HEK293 (cell line): ENCODE measurements at regions not wholly inside any gene's neighbourhood (a gene's known extent, or its start where the extent isn't known, plus 50 kb on each side); places are given as distances from the start of the nearest gene placed in this dataset.
"Not testable (repeated sequence)": the region's sequence is repeated elsewhere in the genome, so short reads cannot be mapped to it uniquely, and the experiment has no call there.

Experiments
- CTCF ChIA-PET: fragments of 350-600 bp; formaldehyde crosslinking; extraction: SDS; loops from one replicate; lab custom pipeline; 2021; ENCODE audit warnings: antibody characterized with exemption; lab: Yijun Ruan, JAX
- POLR2A ChIA-PET: fragments of 300-600 bp; formaldehyde crosslinking; extraction: SDS; loops from one replicate; lab custom pipeline; 2020; ENCODE audit warnings: antibody characterized with exemption, inconsistent platforms; lab: Yijun Ruan, JAX
- H3K27ac ChIP-seq: fragments of 200-500 bp; sonication (Bioruptor generic); 2 replicates; pipeline ENCODE4 v1.5.1; 2014; ENCODE audit warnings: low read depth, low read length, control low read depth, inconsistent platforms; ENCODE audit errors: extremely low read depth
- H3K36me3 ChIP-seq, 2 experiments: fragments of 200-500 bp in 1 of 2; sonication (Bioruptor generic) in 1 of 2; 1 replicate in 1 of 2; 2 replicates in 1 of 2; pipeline ENCODE4 v1.5.1; 2014 to 2017; ENCODE audit warnings: inconsistent platforms in 2 of 2, low read length in 2 of 2; ENCODE audit not compliant: control insufficient read depth in 2 of 2, insufficient read depth in 1 of 2
- H3K4me1 ChIP-seq: fragments of 200-500 bp; sonication (Bioruptor generic); 2 replicates; pipeline ENCODE4 v1.5.1; 2014; ENCODE audit warnings: mild to moderate bottlenecking, low read length, inconsistent platforms; ENCODE audit not compliant: control insufficient read depth, insufficient read depth
- H3K4me3 ChIP-seq: 2 replicates; pipeline ENCODE4 v1.5.1; 2011; ENCODE audit warnings: low read depth, mild to moderate bottlenecking, control low read depth, low read length, moderate library complexity
- H3K9me3 ChIP-seq: fragments of 200-500 bp; sonication (Bioruptor generic); 2 replicates; pipeline ENCODE4 v1.5.1; 2014; ENCODE audit warnings: low read depth, low read length, inconsistent platforms; ENCODE audit not compliant: control insufficient read depth, insufficient read depth
- HOXD13 ChIP-seq: sonication (generic); formaldehyde crosslinking; IDR thresholded peaks from 2 replicates; pipeline ENCODE4 v1.8.0; 2022; ENCODE audit warnings: missing genetic modification reagents, borderline replicate concordance
- KLF9 ChIP-seq: fragments of 450-650 bp; formaldehyde crosslinking; IDR thresholded peaks from 2 replicates; pipeline ENCODE4 v1.5.1; 2016; ENCODE audit warnings: missing biosample characterization, missing genetic modification characterization, low read depth
- MYNN ChIP-seq: fragments of 450-650 bp; formaldehyde crosslinking; IDR thresholded peaks from 2 replicates; pipeline ENCODE4 v1.5.1; 2016; ENCODE audit warnings: missing biosample characterization, missing genetic modification characterization, borderline replicate concordance
- MZF1 ChIP-seq: fragments of 450-650 bp; formaldehyde crosslinking; IDR thresholded peaks from 2 replicates; pipeline ENCODE4 v1.5.1; 2017; ENCODE audit warnings: missing biosample characterization, missing genetic modification characterization, borderline replicate concordance
- REPIN1 ChIP-seq: fragments of 450-650 bp; formaldehyde crosslinking; IDR thresholded peaks from 2 replicates; pipeline ENCODE4 v1.5.1; 2017; ENCODE audit warnings: missing biosample characterization, missing genetic modification characterization, low read depth
- SALL2 ChIP-seq: fragments of 450-650 bp; formaldehyde crosslinking; IDR thresholded peaks from 2 replicates; pipeline ENCODE4 v1.5.0; 2017; ENCODE audit warnings: missing biosample characterization, mild to moderate bottlenecking, missing genetic modification characterization, borderline replicate concordance
- SCRT1 ChIP-seq: fragments of 450-650 bp; formaldehyde crosslinking; IDR thresholded peaks from 2 replicates; pipeline ENCODE4 v1.5.1; 2016; ENCODE audit warnings: missing biosample characterization, missing genetic modification characterization, borderline replicate concordance
- WT1 ChIP-seq: fragments of 450-650 bp; formaldehyde crosslinking; IDR thresholded peaks from 2 replicates; pipeline ENCODE4 v1.5.1; 2016; ENCODE audit warnings: missing biosample characterization, missing genetic modification characterization
- ZIC2 ChIP-seq: fragments of 450-650 bp; formaldehyde crosslinking; IDR thresholded peaks from 2 replicates; pipeline ENCODE4 v1.5.1; 2016; ENCODE audit warnings: missing biosample characterization, missing genetic modification characterization
- ZNF10 ChIP-seq: fragments of 450-650 bp; formaldehyde crosslinking; IDR thresholded peaks from 2 replicates; pipeline ENCODE4 v1.5.1; 2017; ENCODE audit warnings: missing biosample characterization, missing genetic modification characterization
- ZNF146 ChIP-seq: fragments of 450-650 bp; formaldehyde crosslinking; IDR thresholded peaks from 2 replicates; pipeline ENCODE4 v1.5.1; 2016; ENCODE audit warnings: missing biosample characterization, missing genetic modification characterization
- ZNF16 ChIP-seq: fragments of 450-650 bp; formaldehyde crosslinking; IDR thresholded peaks from 2 replicates; pipeline ENCODE4 v1.5.1; 2016; ENCODE audit warnings: low read depth, missing biosample characterization, missing genetic modification characterization
- ZNF223 ChIP-seq: fragments of 450-650 bp; formaldehyde crosslinking; IDR thresholded peaks from 2 replicates; pipeline ENCODE4 v1.5.1; 2016; ENCODE audit warnings: missing biosample characterization, missing genetic modification characterization
- ZNF24 ChIP-seq: fragments of 450-650 bp; formaldehyde crosslinking; IDR thresholded peaks from 2 replicates; pipeline ENCODE4 v1.5.1; 2016; ENCODE audit warnings: missing biosample characterization, missing genetic modification characterization
- ZNF350 ChIP-seq: fragments of 450-650 bp; formaldehyde crosslinking; IDR thresholded peaks from 2 replicates; pipeline ENCODE4 v1.5.0; 2017; ENCODE audit warnings: missing biosample characterization, mild to moderate bottlenecking, missing genetic modification characterization
- ZNF37A ChIP-seq: fragments of 450-650 bp; IDR thresholded peaks from 2 replicates; pipeline ENCODE4 v1.5.1; 2018; ENCODE audit warnings: missing biosample characterization, missing genetic modification characterization
- ZNF433 ChIP-seq: fragments of 450-650 bp; formaldehyde crosslinking; IDR thresholded peaks from 2 replicates; pipeline ENCODE4 v1.5.1; 2016; ENCODE audit warnings: missing biosample characterization, missing genetic modification characterization, low read depth
- ZNF530 ChIP-seq: fragments of 450-650 bp; formaldehyde crosslinking; IDR thresholded peaks from 2 replicates; pipeline ENCODE4 v1.5.1; 2016; ENCODE audit warnings: low read depth, missing biosample characterization, missing genetic modification characterization
- ZNF544 ChIP-seq: fragments of 450-650 bp; formaldehyde crosslinking; IDR thresholded peaks from 2 replicates; pipeline ENCODE4 v1.5.0; 2017; ENCODE audit warnings: missing biosample characterization, missing genetic modification characterization
- ZNF677 ChIP-seq: fragments of 450-650 bp; IDR thresholded peaks from 2 replicates; pipeline ENCODE4 v1.5.0; 2018; ENCODE audit warnings: missing biosample characterization, mild to moderate bottlenecking, missing genetic modification characterization, moderate library complexity
- ZNF747 ChIP-seq: fragments of 450-650 bp; formaldehyde crosslinking; IDR thresholded peaks from 2 replicates; pipeline ENCODE4 v1.5.1; 2016; ENCODE audit warnings: missing biosample characterization, missing genetic modification characterization
- ZSCAN16 ChIP-seq: fragments of 450-650 bp; formaldehyde crosslinking; IDR thresholded peaks from 2 replicates; pipeline ENCODE4 v1.5.1; 2016; ENCODE audit warnings: missing biosample characterization, missing genetic modification characterization
- TF ChIP-seq, protein P1 (sequence below): fragments of 450-650 bp; formaldehyde crosslinking; conservative IDR thresholded peaks from 2 replicates; pipeline ENCODE4 v1.5.1; 2016; ENCODE audit warnings: low read depth, missing biosample characterization, missing genetic modification characterization
- TF ChIP-seq, protein P2 (sequence below): fragments of 450-650 bp; formaldehyde crosslinking; IDR thresholded peaks from 2 replicates; pipeline ENCODE4 v1.5.1; 2016; ENCODE audit warnings: missing biosample characterization, missing genetic modification characterization

DNA sequence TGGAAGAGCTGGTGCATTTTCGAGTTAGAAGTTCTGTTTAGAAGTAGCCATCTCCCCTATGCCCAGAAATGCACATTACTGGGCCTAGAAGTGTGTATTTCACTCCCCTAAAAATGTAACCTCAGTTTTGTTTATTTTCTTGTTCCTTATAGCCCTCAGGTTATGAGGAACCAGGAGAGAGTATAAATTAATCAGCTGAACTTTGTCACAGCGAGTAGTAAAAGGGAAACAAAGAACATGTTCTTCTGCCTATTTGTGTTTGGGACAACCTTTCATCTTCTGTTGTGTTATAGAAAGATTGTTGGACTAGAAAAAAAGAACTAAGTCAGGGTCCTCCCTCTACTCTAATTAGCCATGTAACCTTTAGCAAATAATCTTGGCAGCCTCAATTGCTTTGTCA, 160.5 kb upstream of the PDE4B start (continued):
- TF ChIP-seq ZNF433 (no peak), ZNF530 (tag by site-specific recombination) (no peak), ZNF37A (no peak), MYNN (no peak), ZNF350 (no peak), HOXD13 (no peak), MZF1 (no peak), WT1 (no peak)
- TF ChIP-seq, protein P1, sequence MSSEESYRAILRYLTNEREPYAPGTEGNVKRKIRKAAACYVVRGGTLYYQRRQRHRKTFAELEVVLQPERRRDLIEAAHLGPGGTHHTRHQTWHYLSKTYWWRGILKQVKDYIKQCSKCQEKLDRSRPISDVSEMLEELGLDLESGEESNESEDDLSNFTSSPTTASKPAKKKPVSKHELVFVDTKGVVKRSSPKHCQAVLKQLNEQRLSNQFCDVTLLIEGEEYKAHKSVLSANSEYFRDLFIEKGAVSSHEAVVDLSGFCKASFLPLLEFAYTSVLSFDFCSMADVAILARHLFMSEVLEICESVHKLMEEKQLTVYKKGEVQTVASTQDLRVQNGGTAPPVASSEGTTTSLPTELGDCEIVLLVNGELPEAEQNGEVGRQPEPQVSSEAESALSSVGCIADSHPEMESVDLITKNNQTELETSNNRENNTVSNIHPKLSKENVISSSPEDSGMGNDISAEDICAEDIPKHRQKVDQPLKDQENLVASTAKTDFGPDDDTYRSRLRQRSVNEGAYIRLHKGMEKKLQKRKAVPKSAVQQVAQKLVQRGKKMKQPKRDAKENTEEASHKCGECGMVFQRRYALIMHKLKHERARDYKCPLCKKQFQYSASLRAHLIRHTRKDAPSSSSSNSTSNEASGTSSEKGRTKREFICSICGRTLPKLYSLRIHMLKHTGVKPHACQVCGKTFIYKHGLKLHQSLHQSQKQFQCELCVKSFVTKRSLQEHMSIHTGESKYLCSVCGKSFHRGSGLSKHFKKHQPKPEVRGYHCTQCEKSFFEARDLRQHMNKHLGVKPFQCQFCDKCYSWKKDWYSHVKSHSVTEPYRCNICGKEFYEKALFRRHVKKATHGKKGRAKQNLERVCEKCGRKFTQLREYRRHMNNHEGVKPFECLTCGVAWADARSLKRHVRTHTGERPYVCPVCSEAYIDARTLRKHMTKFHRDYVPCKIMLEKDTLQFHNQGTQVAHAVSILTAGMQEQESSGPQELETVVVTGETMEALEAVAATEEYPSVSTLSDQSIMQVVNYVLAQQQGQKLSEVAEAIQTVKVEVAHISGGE (tag by site-specific recombination), result no peak
- TF ChIP-seq, all 188 proteins: peak for 0

DNA sequence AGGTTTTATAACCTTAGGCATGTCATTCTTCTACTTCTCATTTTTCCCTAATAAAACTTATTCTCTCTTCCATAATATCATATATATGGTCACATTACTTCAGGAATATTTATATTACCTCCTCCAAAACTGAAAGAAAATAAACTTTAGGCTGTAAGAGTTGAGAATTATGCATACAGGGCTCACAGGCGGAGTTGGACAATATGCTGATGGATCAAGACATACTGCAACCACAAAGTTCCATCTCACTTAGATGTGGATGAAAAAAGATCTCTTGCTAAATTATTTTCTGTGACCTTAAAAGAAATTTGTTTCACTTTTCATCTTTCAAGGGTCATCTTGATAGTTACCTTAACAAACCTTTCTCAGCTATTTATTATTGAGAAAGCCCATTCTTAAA, 152.6 kb upstream of the PDE4B start:
- H3K4me1 ChIP-seq, result no peaks in the 10 kb centered on the region
- H3K4me3 ChIP-seq, result no peak overlapping the region
- no peak overlapping the region for H3K27ac ChIP-seq
- H3K9me3 ChIP-seq, result no peaks in the 10 kb centered on the region
- ChIA-PET POLR2A (no interaction called here), CTCF (interaction anchor here (0.6 to 0.7 kb wide), 2 partner anchors 209 to 222 kb away, joined by 3 to 4 read pairs; no protein-coding TSS in a partner anchor)
- TF ChIP-seq ZNF544 (tag by site-specific recombination) (no peak), ZIC2 (tag by site-specific recombination) (no peak), ZNF747 (tag by site-specific recombination) (no peak), ZNF433 (no peak), SALL2 (no peak), ZNF24 (tag by site-specific recombination) (no peak), SCRT1 (no peak), ZNF37A (no peak), ZNF677 (no peak), ZNF350 (no peak), ZNF16 (tag by site-specific recombination) (no peak), ZSCAN16 (tag by site-specific recombination) (no peak), KLF9 (tag by site-specific recombination) (no peak), ZNF10 (tag by site-specific recombination) (no peak), ZNF223 (tag by site-specific recombination) (no peak), REPIN1 (tag by site-specific recombination) (no peak)
- TF ChIP-seq, protein P2, sequence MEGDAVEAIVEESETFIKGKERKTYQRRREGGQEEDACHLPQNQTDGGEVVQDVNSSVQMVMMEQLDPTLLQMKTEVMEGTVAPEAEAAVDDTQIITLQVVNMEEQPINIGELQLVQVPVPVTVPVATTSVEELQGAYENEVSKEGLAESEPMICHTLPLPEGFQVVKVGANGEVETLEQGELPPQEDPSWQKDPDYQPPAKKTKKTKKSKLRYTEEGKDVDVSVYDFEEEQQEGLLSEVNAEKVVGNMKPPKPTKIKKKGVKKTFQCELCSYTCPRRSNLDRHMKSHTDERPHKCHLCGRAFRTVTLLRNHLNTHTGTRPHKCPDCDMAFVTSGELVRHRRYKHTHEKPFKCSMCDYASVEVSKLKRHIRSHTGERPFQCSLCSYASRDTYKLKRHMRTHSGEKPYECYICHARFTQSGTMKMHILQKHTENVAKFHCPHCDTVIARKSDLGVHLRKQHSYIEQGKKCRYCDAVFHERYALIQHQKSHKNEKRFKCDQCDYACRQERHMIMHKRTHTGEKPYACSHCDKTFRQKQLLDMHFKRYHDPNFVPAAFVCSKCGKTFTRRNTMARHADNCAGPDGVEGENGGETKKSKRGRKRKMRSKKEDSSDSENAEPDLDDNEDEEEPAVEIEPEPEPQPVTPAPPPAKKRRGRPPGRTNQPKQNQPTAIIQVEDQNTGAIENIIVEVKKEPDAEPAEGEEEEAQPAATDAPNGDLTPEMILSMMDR, result no peak
- no peaks in the 10 kb centered on the region for H3K36me3 ChIP-seq

DNA sequence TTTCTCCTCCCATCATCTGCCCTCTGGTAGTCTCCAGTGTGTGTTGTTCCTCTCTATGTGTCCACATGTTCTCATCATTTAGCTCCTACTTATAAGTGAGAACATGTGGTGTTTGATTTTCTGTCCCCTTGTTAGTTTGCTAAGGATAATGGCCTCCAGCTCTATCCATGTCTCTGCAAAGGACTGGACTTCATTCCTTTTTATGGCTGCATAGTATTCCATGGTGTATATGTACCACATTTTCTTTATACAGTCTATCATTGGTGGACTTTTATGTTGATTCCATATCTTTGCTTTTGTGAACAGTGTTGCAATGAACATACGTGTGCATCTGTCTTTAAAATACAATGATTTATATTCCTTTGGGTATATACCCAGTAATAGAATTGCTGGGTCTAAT, 143.5 kb upstream of the PDE4B start:
- H3K27ac ChIP-seq, POLR2A ChIA-PET, CTCF ChIA-PET, H3K4me3 ChIP-seq, H3K36me3 ChIP-seq, H3K9me3 ChIP-seq, H3K4me1 ChIP-seq: not testable (repeated sequence)
- TF ChIP-seq ZNF146 (tag by site-specific recombination), result peak; percentile 76
